Keratinocyte (primary cell): ENCODE measurements at regions not wholly inside any gene's neighbourhood (a gene's known extent, or its start where the extent isn't known, plus 50 kb on each side); places are given as distances from the start of the nearest gene placed in this dataset.

Experiments used
- DNase-seq: peaks from one replicate; pipeline ENCODE4 v3.0.0-alpha.2; 2011; ENCODE audit warnings: low read depth, missing footprints, low spot score
- FAIRE-seq: peaks from 2 replicates; lab custom pipeline; 2011; peaks lifted over from hg19 to GRCh38; lab: Jason Lieb, UNC
- H2AFZ ChIP-seq: 2 replicates; pipeline ENCODE4 v1.6.0; 2012; ENCODE audit warnings: low read length, control low read depth, inconsistent platforms; ENCODE audit not compliant: control insufficient read depth
- H3K27ac ChIP-seq: 2 replicates; pipeline ENCODE4 v1.5.1; 2011; ENCODE audit warnings: low read length; ENCODE audit not compliant: control insufficient read depth, insufficient read depth
- H3K27me3 ChIP-seq: 3 replicates; pipeline ENCODE4 v1.6.0; 2011; ENCODE audit warnings: low read length; ENCODE audit not compliant: control insufficient read depth, insufficient read depth; ENCODE audit errors: extremely low read depth
- H3K36me3 ChIP-seq, 2 experiments: 2 replicates in 1 of 2; 3 replicates in 1 of 2; pipeline ENCODE4 v1.5.1; 2011; ENCODE audit warnings: low read length in 2 of 2, mild to moderate bottlenecking in 1 of 2; ENCODE audit not compliant: control insufficient read depth in 2 of 2, insufficient read depth in 2 of 2; ENCODE audit errors: extremely low read depth in 1 of 2
- H3K4me1 ChIP-seq: 3 replicates; pipeline ENCODE4 v1.5.1; 2011; ENCODE audit warnings: low read length; ENCODE audit not compliant: control insufficient read depth, insufficient read depth; ENCODE audit errors: extremely low read depth
- H3K4me2 ChIP-seq: 3 replicates; pipeline ENCODE4 v1.6.0; 2011; ENCODE audit warnings: low read depth, low read length; ENCODE audit not compliant: control insufficient read depth, insufficient read depth; ENCODE audit errors: extremely low read depth
- H3K4me3 ChIP-seq, 3 experiments: fragments of 200-600 bp in 1 of 3; sonication (generic) in 1 of 3; 2 replicates in 2 of 3; 3 replicates in 1 of 3; pipeline ENCODE4 v1.5.1; 2011 to 2016; ENCODE audit warnings: low read length in 3 of 3, mild to moderate bottlenecking in 3 of 3, control low read depth in 2 of 3, inconsistent platforms in 1 of 3, low read depth in 1 of 3, mixed read lengths in 1 of 3, mixed run types in 1 of 3, moderate library complexity in 1 of 3; ENCODE audit not compliant: control insufficient read depth in 2 of 3, insufficient read depth in 2 of 3; ENCODE audit errors: extremely low read depth in 1 of 3
- H3K79me2 ChIP-seq: 2 replicates; pipeline ENCODE4 v1.6.0; 2012; ENCODE audit warnings: low read length; ENCODE audit not compliant: control insufficient read depth, insufficient read depth
- H3K9ac ChIP-seq: 3 replicates; pipeline ENCODE4 v1.6.0; 2011; ENCODE audit warnings: low read length; ENCODE audit not compliant: control insufficient read depth, insufficient read depth; ENCODE audit errors: extremely low read depth
- H3K9me1 ChIP-seq: 3 replicates; pipeline ENCODE4 v1.6.0; 2011; ENCODE audit warnings: low read length; ENCODE audit not compliant: control insufficient read depth, insufficient read depth; ENCODE audit errors: extremely low read depth
- H3K9me3 ChIP-seq: 2 replicates; pipeline ENCODE4 v1.5.1; 2012; ENCODE audit warnings: low read depth, low read length; ENCODE audit not compliant: control insufficient read depth
- H4K20me1 ChIP-seq: 3 replicates; pipeline ENCODE4 v1.6.0; 2011; ENCODE audit warnings: low read length; ENCODE audit not compliant: control insufficient read depth, insufficient read depth; ENCODE audit errors: extremely low read depth
- EZH2 ChIP-seq: IDR thresholded peaks from one replicate; pipeline ENCODE4 v1.6.1; 2012; ENCODE audit warnings: inconsistent platforms, mild to moderate bottlenecking, low read length, moderate library complexity
- dilution Hi-C: fragments of 300-500 bp; cut with MboI; formaldehyde crosslinking; loops from one replicate; pipeline ENCODE4 v1.7.0; 2020; ENCODE audit warnings: low sequenced_read_pairs; ENCODE audit not compliant: extremely low pct_ligation_motif_present
- TF ChIP-seq, protein P1 (sequence below), 3 experiments: IDR thresholded peaks in 1 of 3; conservative IDR thresholded peaks in 1 of 3; optimal IDR thresholded peaks in 1 of 3; 2 replicates in 2 of 3; 3 replicates in 1 of 3; pipeline versions ENCODE3 to v1.5.1; 2011; ENCODE audit warnings: low read length in 3 of 3, mild to moderate bottlenecking in 3 of 3, moderate library complexity in 2 of 3, control low read depth in 1 of 3, inconsistent platforms in 1 of 3; ENCODE audit not compliant: insufficient read depth in 2 of 3; ENCODE audit errors: extremely low read depth in 1 of 3

- Histone ChIP-seq H3K27ac (no peak overlapping the region), H3K4me1 (peaks cover 7% of the 10 kb centered on the region), H3K27me3 (no peaks in the 10 kb centered on the region), H3K4me2 (no peak overlapping the region), H3K4me3 (no peak overlapping the region), H3K36me3 (no peaks in the 10 kb centered on the region), H3K9ac (no peak overlapping the region), H3K9me1 (no peaks in the 10 kb centered on the region), H2AFZ (peak overlapping the region; percentile 74), H3K9me3 (no peaks in the 10 kb centered on the region), H3K79me2 (no peaks in the 10 kb centered on the region), H4K20me1 (no peaks in the 10 kb centered on the region)
- dilution Hi-C loops: no loop called here
- no peak for FAIRE-seq
- no peak for DNase-seq
- TF ChIP-seq, protein P1, sequence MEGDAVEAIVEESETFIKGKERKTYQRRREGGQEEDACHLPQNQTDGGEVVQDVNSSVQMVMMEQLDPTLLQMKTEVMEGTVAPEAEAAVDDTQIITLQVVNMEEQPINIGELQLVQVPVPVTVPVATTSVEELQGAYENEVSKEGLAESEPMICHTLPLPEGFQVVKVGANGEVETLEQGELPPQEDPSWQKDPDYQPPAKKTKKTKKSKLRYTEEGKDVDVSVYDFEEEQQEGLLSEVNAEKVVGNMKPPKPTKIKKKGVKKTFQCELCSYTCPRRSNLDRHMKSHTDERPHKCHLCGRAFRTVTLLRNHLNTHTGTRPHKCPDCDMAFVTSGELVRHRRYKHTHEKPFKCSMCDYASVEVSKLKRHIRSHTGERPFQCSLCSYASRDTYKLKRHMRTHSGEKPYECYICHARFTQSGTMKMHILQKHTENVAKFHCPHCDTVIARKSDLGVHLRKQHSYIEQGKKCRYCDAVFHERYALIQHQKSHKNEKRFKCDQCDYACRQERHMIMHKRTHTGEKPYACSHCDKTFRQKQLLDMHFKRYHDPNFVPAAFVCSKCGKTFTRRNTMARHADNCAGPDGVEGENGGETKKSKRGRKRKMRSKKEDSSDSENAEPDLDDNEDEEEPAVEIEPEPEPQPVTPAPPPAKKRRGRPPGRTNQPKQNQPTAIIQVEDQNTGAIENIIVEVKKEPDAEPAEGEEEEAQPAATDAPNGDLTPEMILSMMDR (optimal IDR thresholded peaks at IDR 0.05 in 1 of 3, IDR thresholded peaks at IDR 0.05 in 1 of 3, conservative IDR thresholded peaks at IDR 0.05 in 1 of 3; ENCODE audit: extremely low read depth in 1 of 3, insufficient read depth in 2 of 3, low read length in 3 of 3): no peak
- no peak for TF ChIP-seq EZH2
Observed at GRCh38 chr12:89826468-89826867, 117.8 kb upstream of the ATP2B1 start.

DNA sequence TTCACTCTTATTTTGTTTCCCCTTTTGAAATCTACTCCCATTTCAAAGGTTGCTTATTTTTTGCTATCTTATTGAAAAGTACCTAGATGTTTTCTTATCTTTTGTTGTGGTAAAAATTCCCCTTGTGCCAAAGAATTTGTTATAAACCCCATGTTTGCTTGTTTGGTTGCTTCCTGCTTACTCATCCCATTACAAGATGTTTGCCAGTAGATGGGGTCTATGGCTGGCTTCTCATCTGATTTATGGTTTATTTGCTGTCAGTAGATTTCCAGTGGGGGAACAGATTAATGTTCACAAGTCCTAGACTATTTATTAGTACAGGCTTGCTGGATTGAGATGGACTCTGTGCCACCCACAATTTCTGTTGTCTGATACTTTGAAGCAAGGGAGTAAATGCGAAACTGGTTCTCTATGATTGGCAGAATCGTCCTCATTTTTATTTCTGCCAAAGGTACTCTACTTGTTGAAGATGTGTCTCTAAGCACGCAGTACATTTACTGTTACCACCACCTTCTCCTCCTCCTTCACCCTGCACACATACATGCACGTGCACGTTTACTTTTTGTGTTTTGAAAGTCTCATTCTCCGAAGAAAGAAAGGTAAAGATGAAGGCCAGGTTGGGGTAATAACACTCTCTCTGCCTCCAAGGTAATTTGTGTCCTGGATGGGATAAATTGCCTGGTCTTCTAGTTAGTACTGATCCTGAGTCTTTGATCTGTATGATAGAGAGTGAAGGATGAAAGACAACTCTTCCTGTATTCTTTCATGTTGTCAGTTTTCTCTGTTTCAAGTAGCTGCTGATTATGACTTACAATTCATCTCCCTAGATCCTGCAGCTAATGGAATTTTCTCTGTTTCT, 117.2 kb upstream of the ATP2B1 start:
- Histone ChIP-seq H4K20me1 (no peaks in the 10 kb centered on the region), H2AFZ (peak overlapping the region; percentile 74), H3K4me2 (peak overlapping the region; percentile 60), H3K9me3 (no peaks in the 10 kb centered on the region), H3K4me3 (no peak overlapping the region), H3K27ac (no peak overlapping the region), H3K9me1 (no peaks in the 10 kb centered on the region), H3K36me3 (no peaks in the 10 kb centered on the region), H3K27me3 (no peaks in the 10 kb centered on the region), H3K79me2 (no peaks in the 10 kb centered on the region), H3K4me1 (peaks cover 7% of the 10 kb centered on the region), H3K9ac (no peak overlapping the region)
- TF ChIP-seq, protein P1 (optimal IDR thresholded peaks at IDR 0.05 in 1 of 3, IDR thresholded peaks at IDR 0.05 in 1 of 3, conservative IDR thresholded peaks at IDR 0.05 in 1 of 3; ENCODE audit: extremely low read depth in 1 of 3, insufficient read depth in 2 of 3, low read length in 3 of 3): no peak
- no peak for TF ChIP-seq EZH2
- dilution Hi-C loops: no loop called here
- no peak for DNase-seq
- no peak for FAIRE-seq
